ENCODE measurements at regions not wholly inside any gene's neighbourhood (a gene's known extent, or its start where the extent isn't known, plus 50 kb on each side); places are given as distances from the start of the nearest gene placed in this dataset.

DNA sequence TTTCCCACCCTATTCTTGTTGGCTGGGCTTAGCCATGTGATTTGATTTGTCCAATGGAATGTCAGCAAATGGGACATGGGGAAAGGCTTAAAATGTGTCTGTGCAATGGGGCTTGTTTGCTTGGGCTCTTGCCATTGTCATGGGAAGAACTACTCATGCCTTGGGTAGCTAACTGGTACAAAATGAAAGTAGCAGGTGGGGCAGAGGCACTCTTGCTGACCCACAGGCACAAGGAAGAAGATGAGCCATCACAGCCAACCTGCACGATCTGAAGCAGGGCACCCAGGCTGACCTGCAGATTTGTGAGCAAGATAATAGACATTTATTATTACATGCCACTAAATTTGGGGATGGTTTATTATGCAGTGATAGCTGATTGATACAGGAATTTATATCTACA is 305.9 kb upstream of the CAMK1G start:
- no peaks in the 10 kb centered on the region for H3K36me3 ChIP-seq (ENCODE audit: control insufficient read depth, insufficient read depth, low read length)
- no peaks in the 10 kb centered on the region for H3K4me1 ChIP-seq (ENCODE audit: control insufficient read depth, insufficient read depth, low read length)
- no peak overlapping the region for H3K4me3 ChIP-seq (ENCODE audit: low read depth, low read length)
- no peaks in the 10 kb centered on the region for H3K9me3 ChIP-seq (ENCODE audit: control insufficient read depth, insufficient read depth, low read length)
- H3K27me3 ChIP-seq (ENCODE audit: control insufficient read depth, insufficient read depth, low read length): no peaks in the 10 kb centered on the region
- H3K9ac ChIP-seq (ENCODE audit: low read depth, low read length): no peak overlapping the region

- H3K4me3 ChIP-seq (ENCODE audit: low read depth, low read length): no peak overlapping the region
Observed at GRCh38 chr1:209291715-209292114, 291.8 kb upstream of the CAMK1G start.

DNA sequence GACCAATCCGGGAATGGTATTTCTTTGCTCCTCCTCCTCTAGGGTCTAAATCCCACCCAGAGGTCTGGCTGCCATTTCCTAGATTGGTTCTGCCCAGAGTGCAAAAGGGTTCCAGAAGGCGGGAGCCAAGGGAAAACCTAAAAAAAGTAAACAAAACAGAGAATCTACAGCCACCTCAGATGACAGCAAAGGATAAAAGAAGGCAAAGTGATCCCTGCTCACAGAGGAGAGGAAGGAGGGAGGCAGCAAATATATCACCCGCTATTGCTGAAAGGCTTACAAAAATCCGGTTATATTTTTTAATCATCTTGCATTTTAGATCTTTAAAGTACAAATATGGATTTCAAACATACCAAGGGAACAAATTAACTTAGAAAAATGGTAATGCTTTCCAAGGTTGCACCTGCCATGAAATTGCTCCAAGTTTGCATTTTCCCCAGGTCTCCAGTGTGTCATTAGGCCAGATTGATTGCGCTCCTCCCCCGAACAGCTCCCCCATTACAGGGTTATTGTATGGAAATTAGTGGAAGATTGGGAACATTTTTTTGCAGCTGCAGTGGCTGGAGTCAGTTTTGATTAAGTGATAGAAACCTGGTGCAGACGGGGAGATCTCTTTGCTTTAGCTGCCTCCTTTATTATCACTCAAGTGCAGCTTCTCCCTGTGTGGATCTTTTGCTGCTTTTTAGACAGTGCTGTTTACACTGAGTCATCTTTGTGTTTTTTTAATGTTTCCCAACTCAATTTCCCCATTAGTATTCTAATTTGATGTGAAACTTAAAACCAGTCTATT is 280.5 kb upstream of the CAMK1G start:
- Histone ChIP-seq H3K4me1 (ENCODE audit: control insufficient read depth, insufficient read depth, low read length) (peaks cover 2% of the 10 kb centered on the region), H3K4me3 (ENCODE audit: low read depth, low read length) (no peak overlapping the region), H3K36me3 (ENCODE audit: control insufficient read depth, insufficient read depth, low read length) (no peaks in the 10 kb centered on the region), H3K9me3 (ENCODE audit: control insufficient read depth, insufficient read depth, low read length) (no peaks in the 10 kb centered on the region), H3K9ac (ENCODE audit: low read depth, low read length) (no peak overlapping the region), H3K27me3 (ENCODE audit: control insufficient read depth, insufficient read depth, low read length) (no peaks in the 10 kb centered on the region)

More at GRCh38 chr1:209291715-209292114, 291.8 kb upstream of the CAMK1G start:
- Histone ChIP-seq H3K27me3 (ENCODE audit: control insufficient read depth, insufficient read depth, low read length) (no peaks in the 10 kb centered on the region), H3K9ac (ENCODE audit: low read depth, low read length) (no peak overlapping the region), H3K36me3 (ENCODE audit: control insufficient read depth, insufficient read depth, low read length) (no peaks in the 10 kb centered on the region), H3K9me3 (ENCODE audit: control insufficient read depth, insufficient read depth, low read length) (no peaks in the 10 kb centered on the region), H3K4me1 (ENCODE audit: control insufficient read depth, insufficient read depth, low read length) (no peaks in the 10 kb centered on the region)

DNA sequence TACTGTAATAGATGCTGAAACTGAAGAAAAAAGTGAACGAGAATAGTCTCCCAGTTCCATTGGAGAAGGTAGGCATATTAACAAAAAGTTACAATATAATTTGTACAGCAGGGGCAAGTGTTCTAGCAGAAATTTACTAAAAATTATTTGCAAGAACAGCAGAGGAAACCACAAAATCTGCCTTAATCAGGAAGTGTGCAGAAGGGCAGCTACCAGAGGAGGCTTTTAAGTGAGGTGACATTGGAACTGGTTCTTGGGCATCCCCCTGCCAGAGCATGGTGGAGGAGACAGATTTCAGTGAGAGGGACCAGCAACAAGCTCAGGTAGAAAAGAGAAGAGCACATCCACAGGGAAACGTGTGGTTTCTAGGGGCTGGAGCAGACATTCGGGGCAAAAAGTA is 279.3 kb upstream of the CAMK1G start:
- Histone ChIP-seq H3K9ac (ENCODE audit: low read depth, low read length) (no peak overlapping the region), H3K27me3 (ENCODE audit: control insufficient read depth, insufficient read depth, low read length) (no peaks in the 10 kb centered on the region), H3K4me3 (ENCODE audit: low read depth, low read length) (no peak overlapping the region), H3K9me3 (ENCODE audit: control insufficient read depth, insufficient read depth, low read length) (no peaks in the 10 kb centered on the region), H3K4me1 (ENCODE audit: control insufficient read depth, insufficient read depth, low read length) (peaks cover 2% of the 10 kb centered on the region), H3K36me3 (ENCODE audit: control insufficient read depth, insufficient read depth, low read length) (no peaks in the 10 kb centered on the region)

- H3K9me3 ChIP-seq (ENCODE audit: control insufficient read depth, insufficient read depth, low read length): no peaks in the 10 kb centered on the region
- no peaks in the 10 kb centered on the region for H3K27me3 ChIP-seq (ENCODE audit: control insufficient read depth, insufficient read depth, low read length)
- H3K4me3 ChIP-seq (ENCODE audit: low read depth, low read length): no peak overlapping the region
Observed at GRCh38 chr1:209305221-209305954, 278.1 kb upstream of the CAMK1G start.

DNA sequence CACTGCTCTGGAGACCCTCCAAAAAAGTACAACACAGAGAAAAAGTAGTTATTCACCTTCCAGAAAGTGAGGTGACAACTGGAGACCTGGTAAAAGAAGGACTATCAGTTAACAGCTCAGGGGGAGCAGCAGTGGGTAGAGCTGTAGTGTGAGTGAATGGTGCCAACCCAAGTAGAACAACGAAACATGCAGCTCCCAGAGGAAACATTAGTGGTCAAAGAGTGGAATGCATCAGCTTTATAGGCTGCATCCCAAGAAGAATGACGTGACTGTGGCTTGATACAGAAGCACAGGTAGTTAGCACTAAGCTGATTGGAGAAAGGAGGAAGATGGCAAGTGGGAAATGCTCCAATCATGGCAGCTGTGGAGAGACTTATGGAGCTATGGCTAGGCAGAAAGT is 275.7 kb upstream of the CAMK1G start:
- Histone ChIP-seq H3K27me3 (ENCODE audit: control insufficient read depth, insufficient read depth, low read length) (no peaks in the 10 kb centered on the region), H3K4me1 (ENCODE audit: control insufficient read depth, insufficient read depth, low read length) (peaks cover 2% of the 10 kb centered on the region), H3K9ac (ENCODE audit: low read depth, low read length) (no peak overlapping the region), H3K4me3 (ENCODE audit: low read depth, low read length) (no peak overlapping the region), H3K9me3 (ENCODE audit: control insufficient read depth, insufficient read depth, low read length) (no peaks in the 10 kb centered on the region), H3K36me3 (ENCODE audit: control insufficient read depth, insufficient read depth, low read length) (no peaks in the 10 kb centered on the region)

More at GRCh38 chr1:209305221-209305954, 278.1 kb upstream of the CAMK1G start:
- H3K9ac ChIP-seq (ENCODE audit: low read depth, low read length): no peak overlapping the region
- H3K4me1 ChIP-seq (ENCODE audit: control insufficient read depth, insufficient read depth, low read length): peaks cover 2% of the 10 kb centered on the region
- H3K36me3 ChIP-seq (ENCODE audit: control insufficient read depth, insufficient read depth, low read length): no peaks in the 10 kb centered on the region

GRCh38 chr1:209309198-209309597 is 274.3 kb upstream of the CAMK1G start:
- Histone ChIP-seq H3K9ac (ENCODE audit: low read depth, low read length) (no peak overlapping the region), H3K4me1 (ENCODE audit: control insufficient read depth, insufficient read depth, low read length) (peaks cover 2% of the 10 kb centered on the region), H3K27me3 (ENCODE audit: control insufficient read depth, insufficient read depth, low read length) (no peaks in the 10 kb centered on the region), H3K4me3 (ENCODE audit: low read depth, low read length) (no peak overlapping the region), H3K36me3 (ENCODE audit: control insufficient read depth, insufficient read depth, low read length) (no peaks in the 10 kb centered on the region), H3K9me3 (ENCODE audit: control insufficient read depth, insufficient read depth, low read length) (no peaks in the 10 kb centered on the region)

- H3K27me3 ChIP-seq (ENCODE audit: control insufficient read depth, insufficient read depth, low read length): no peaks in the 10 kb centered on the region
- no peaks in the 10 kb centered on the region for H3K36me3 ChIP-seq (ENCODE audit: control insufficient read depth, insufficient read depth, low read length)
- no peaks in the 10 kb centered on the region for H3K9me3 ChIP-seq (ENCODE audit: control insufficient read depth, insufficient read depth, low read length)
- H3K4me3 ChIP-seq (ENCODE audit: low read depth, low read length): no peak overlapping the region
- H3K9ac ChIP-seq (ENCODE audit: low read depth, low read length): no peak overlapping the region
- no peaks in the 10 kb centered on the region for H3K4me1 ChIP-seq (ENCODE audit: control insufficient read depth, insufficient read depth, low read length)
Observed at GRCh38 chr1:209311770-209312169, 271.7 kb upstream of the CAMK1G start.

DNA sequence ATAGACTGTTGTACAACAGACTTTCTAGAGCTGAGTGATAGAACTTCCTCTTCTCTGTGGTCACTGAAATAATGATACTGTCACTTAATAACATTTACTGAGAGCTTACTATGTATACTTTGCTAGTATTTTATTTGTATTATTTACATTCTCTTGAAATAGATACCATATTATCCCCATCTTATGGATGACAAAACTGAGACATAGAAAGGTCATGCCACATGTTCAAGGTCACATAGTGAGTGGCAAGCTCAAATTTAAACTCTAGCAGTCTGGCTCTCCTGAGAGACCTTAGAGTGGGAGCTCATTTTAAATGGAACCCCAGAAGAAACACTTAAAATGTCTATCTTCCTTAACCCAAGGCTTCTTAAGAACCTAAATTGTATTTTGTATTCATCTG is 266.6 kb upstream of the CAMK1G start:
- no peaks in the 10 kb centered on the region for H3K27me3 ChIP-seq (ENCODE audit: control insufficient read depth, insufficient read depth, low read length)
- no peaks in the 10 kb centered on the region for H3K36me3 ChIP-seq (ENCODE audit: control insufficient read depth, insufficient read depth, low read length)
- H3K4me1 ChIP-seq (ENCODE audit: control insufficient read depth, insufficient read depth, low read length): no peaks in the 10 kb centered on the region
- H3K4me3 ChIP-seq (ENCODE audit: low read depth, low read length): no peak overlapping the region
- H3K9me3 ChIP-seq (ENCODE audit: control insufficient read depth, insufficient read depth, low read length): no peaks in the 10 kb centered on the region
- H3K9ac ChIP-seq (ENCODE audit: low read depth, low read length): no peak overlapping the region

GRCh38 chr1:209318181-209319056 is 265.1 kb upstream of the CAMK1G start:
- no peak overlapping the region for H3K4me3 ChIP-seq (ENCODE audit: low read depth, low read length)
- H3K9ac ChIP-seq (ENCODE audit: low read depth, low read length): no peak overlapping the region
- no peaks in the 10 kb centered on the region for H3K27me3 ChIP-seq (ENCODE audit: control insufficient read depth, insufficient read depth, low read length)
- H3K36me3 ChIP-seq (ENCODE audit: control insufficient read depth, insufficient read depth, low read length): no peaks in the 10 kb centered on the region
- H3K9me3 ChIP-seq (ENCODE audit: control insufficient read depth, insufficient read depth, low read length): no peaks in the 10 kb centered on the region
- no peaks in the 10 kb centered on the region for H3K4me1 ChIP-seq (ENCODE audit: control insufficient read depth, insufficient read depth, low read length)

DNA sequence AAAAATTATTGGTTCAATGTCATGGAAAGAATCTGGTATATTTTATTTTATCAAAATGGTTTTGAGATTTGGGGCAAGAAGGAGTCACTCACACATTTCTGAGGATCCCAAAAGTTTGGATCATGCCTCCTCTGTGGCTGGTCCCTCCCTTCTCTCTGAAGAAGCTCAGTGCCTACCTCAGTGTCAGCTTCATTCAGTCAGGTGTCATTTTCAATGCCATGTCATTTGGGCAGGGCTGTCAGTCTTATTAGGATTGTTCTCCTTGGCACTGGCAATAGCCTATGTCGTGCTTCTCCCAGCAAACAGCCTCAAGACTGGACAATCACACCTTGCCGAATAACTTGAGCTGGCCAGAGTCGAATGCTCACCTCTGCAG is 264.5 kb upstream of the CAMK1G start:
- Histone ChIP-seq H3K27me3 (ENCODE audit: control insufficient read depth, insufficient read depth, low read length) (no peaks in the 10 kb centered on the region), H3K36me3 (ENCODE audit: control insufficient read depth, insufficient read depth, low read length) (no peaks in the 10 kb centered on the region), H3K4me1 (ENCODE audit: control insufficient read depth, insufficient read depth, low read length) (no peaks in the 10 kb centered on the region), H3K9ac (ENCODE audit: low read depth, low read length) (no peak overlapping the region), H3K9me3 (ENCODE audit: control insufficient read depth, insufficient read depth, low read length) (no peaks in the 10 kb centered on the region), H3K4me3 (ENCODE audit: low read depth, low read length) (no peak overlapping the region)
